Neuronal stem cell (in vitro differentiated cells): ENCODE measurements at regions not wholly inside any gene's neighbourhood (a gene's known extent, or its start where the extent isn't known, plus 50 kb on each side); places are given as distances from the start of the nearest gene placed in this dataset.
"Not testable (repeated sequence)": the region's sequence is repeated elsewhere in the genome, so short reads cannot be mapped to it uniquely, and the experiment has no call there.

Source experiments
- DNase-seq: peaks from one replicate; pipeline ENCODE4 v3.0.0-alpha.2; 2013; ENCODE audit warnings: low spot score
- H2AFZ ChIP-seq: one replicate; pipeline ENCODE4 v1.6.1; 2013; ENCODE audit warnings: mild to moderate bottlenecking, low read length, inconsistent platforms
- H2AK5ac ChIP-seq: 2 replicates; pipeline ENCODE4 v1.6.1; 2013; ENCODE audit warnings: low read depth, mild to moderate bottlenecking, inconsistent platforms, low read length, moderate library complexity, mixed read lengths
- H2BK120ac ChIP-seq: 2 replicates; pipeline ENCODE4 v1.6.1; 2013; ENCODE audit warnings: low read depth, mild to moderate bottlenecking, inconsistent platforms, low read length, moderate library complexity, mixed read lengths
- H2BK12ac ChIP-seq: one replicate; pipeline ENCODE4 v1.6.1; 2013; ENCODE audit warnings: low read length, inconsistent platforms
- H2BK15ac ChIP-seq: 2 replicates; pipeline ENCODE4 v1.6.1; 2013; ENCODE audit warnings: mild to moderate bottlenecking, low read length, inconsistent platforms, mixed read lengths
- H2BK5ac ChIP-seq: one replicate; pipeline ENCODE4 v1.6.1; 2013; ENCODE audit warnings: inconsistent platforms, mild to moderate bottlenecking, low read length, moderate library complexity
- H3K14ac ChIP-seq: one replicate; pipeline ENCODE4 v1.6.1; 2013; ENCODE audit warnings: low read length, inconsistent platforms
- H3K18ac ChIP-seq: 2 replicates; pipeline ENCODE4 v1.6.1; 2013; ENCODE audit warnings: low read length, inconsistent platforms
- H3K23ac ChIP-seq: 2 replicates; pipeline ENCODE4 v1.6.1; 2013; ENCODE audit warnings: low read depth, mild to moderate bottlenecking, mixed read lengths, low read length, inconsistent platforms; ENCODE audit not compliant: poor library complexity
- H3K27ac ChIP-seq: replicated peaks from 3 replicates; pipeline ENCODE4 v1.5.1; 2013; ENCODE audit warnings: low read length, inconsistent platforms
- H3K27me3 ChIP-seq, 3 experiments: 2 replicates each; pipeline ENCODE4 v1.6.1; 2013; ENCODE audit warnings: low read length in 3 of 3, mild to moderate bottlenecking in 2 of 3, inconsistent platforms in 1 of 3, low read depth in 1 of 3, mixed read lengths in 1 of 3, moderate library complexity in 1 of 3; ENCODE audit not compliant: control insufficient read depth in 3 of 3, insufficient read depth in 3 of 3
- H3K36me3 ChIP-seq, 2 donors: replicated peaks in 1 of 2; 2 replicates each; pipeline ENCODE4 v1.6.1; 2013; ENCODE audit warnings: low read length in 2 of 2; ENCODE audit not compliant: control insufficient read depth in 2 of 2, insufficient read depth in 2 of 2
- H3K4ac ChIP-seq: 2 replicates; pipeline ENCODE4 v1.6.1; 2013; ENCODE audit warnings: inconsistent platforms, mild to moderate bottlenecking, low read length, moderate library complexity
- H3K4me1 ChIP-seq, 2 donors: 1 replicate in 1 of 2; 2 replicates in 1 of 2; pipeline ENCODE4 v1.6.1; 2013; ENCODE audit warnings: low read length in 2 of 2, low read depth in 1 of 2; ENCODE audit not compliant: control insufficient read depth in 2 of 2, insufficient read depth in 1 of 2
- H3K4me2 ChIP-seq: one replicate; pipeline ENCODE4 v1.6.1; 2013; ENCODE audit warnings: mild to moderate bottlenecking, low read length, inconsistent platforms; ENCODE audit not compliant: insufficient read depth, poor library complexity, severe bottlenecking
- H3K4me3 ChIP-seq, 2 donors: 2 replicates each; pipeline ENCODE4 v1.5.1; 2013; ENCODE audit warnings: low read length in 2 of 2, mild to moderate bottlenecking in 2 of 2, inconsistent platforms in 1 of 2, moderate library complexity in 1 of 2
- H3K79me1 ChIP-seq: one replicate; pipeline ENCODE4 v1.6.1; 2013; ENCODE audit warnings: low read depth, mild to moderate bottlenecking, inconsistent platforms, low read length, moderate library complexity
- H3K9ac ChIP-seq: one replicate; pipeline ENCODE4 v1.6.1; 2013; ENCODE audit warnings: mild to moderate bottlenecking, low read depth, low read length, inconsistent platforms; ENCODE audit not compliant: poor library complexity
- H3K9me3 ChIP-seq, 2 donors: replicated peaks in 1 of 2; 2 replicates each; pipeline versions ENCODE3 to v1.6.1; 2013; ENCODE audit warnings: low read length in 2 of 2, mild to moderate bottlenecking in 2 of 2, inconsistent platforms in 1 of 2, low read depth in 1 of 2, mixed read lengths in 1 of 2, moderate library complexity in 1 of 2; ENCODE audit not compliant: control insufficient read depth in 2 of 2, insufficient read depth in 1 of 2
- H4K8ac ChIP-seq: one replicate; pipeline ENCODE4 v1.6.1; 2013; ENCODE audit warnings: low read depth, mild to moderate bottlenecking, inconsistent platforms, low read length, moderate library complexity
- H4K91ac ChIP-seq: one replicate; pipeline ENCODE4 v1.6.1; 2013; ENCODE audit warnings: low read length, low read depth, mild to moderate bottlenecking, inconsistent platforms; ENCODE audit not compliant: poor library complexity
- WGBS, 2 donors: extraction: QIAGEN DNeasy Blood & Tissue Kit; methylation state at CpG; one replicate each; pipeline ENCODE4 v1.1.7; 2013; ENCODE audit warnings: missing lambda C conversion rate in 2 of 2, mixed read lengths in 1 of 2; ENCODE audit not compliant: insufficient read length in 2 of 2, insufficient replicate concordance in 1 of 2; ENCODE audit errors: extremely low coverage in 2 of 2; 5-methylcytosine and 5-hydroxymethylcytosine counted together

GRCh38 chrX:103428525-103428924 lies 52.2 kb downstream of the BEX3 start:
- no peak overlapping the region for H3K4ac ChIP-seq
- peaks cover 5 to 7% of the 10 kb centered on the region in 2 donors for H3K4me1 ChIP-seq
- no peak overlapping the region for H4K91ac ChIP-seq
- H3K4me3 ChIP-seq: no peak overlapping the region
- H2BK120ac ChIP-seq: no peak overlapping the region
- no CpG with 5 or more reads among the region's 2 CpGs for WGBS, 2 donors
- H3K79me1 ChIP-seq: no peaks in the 10 kb centered on the region
- H3K9me3 ChIP-seq: no peaks in the 10 kb centered on the region
- H2BK15ac ChIP-seq: no peak overlapping the region
- no peak overlapping the region for H3K4me2 ChIP-seq
- H3K9ac ChIP-seq: no peak overlapping the region
- no peak overlapping the region for H2BK12ac ChIP-seq
- H3K14ac ChIP-seq: no peak overlapping the region
- no peaks in the 10 kb centered on the region for H3K27me3 ChIP-seq
- H3K36me3 ChIP-seq: no peaks in the 10 kb centered on the region
- no peak overlapping the region for H3K27ac ChIP-seq
- H3K18ac ChIP-seq: no peak overlapping the region
- no peak overlapping the region for H2BK5ac ChIP-seq
- no peak for DNase-seq
- no peak overlapping the region for H2AFZ ChIP-seq
- H3K23ac ChIP-seq: no peak overlapping the region
- no peak overlapping the region for H2AK5ac ChIP-seq
- no peak overlapping the region for H4K8ac ChIP-seq

GRCh38 chrX:103429026-103429425 lies 52.7 kb downstream of the BEX3 start:
- no CpG with 5 or more reads among the region's 7 CpGs for WGBS, 2 donors
- not testable (repeated sequence) for H3K79me1 ChIP-seq, H4K8ac ChIP-seq, DNase-seq, H3K9me3 ChIP-seq, H2AFZ ChIP-seq, H3K4me3 ChIP-seq, H3K4ac ChIP-seq, H3K27me3 ChIP-seq, H2AK5ac ChIP-seq, H4K91ac ChIP-seq, H2BK5ac ChIP-seq, H3K4me1 ChIP-seq, H3K18ac ChIP-seq, H3K27ac ChIP-seq, H3K9ac ChIP-seq, H3K4me2 ChIP-seq, H3K36me3 ChIP-seq, H2BK12ac ChIP-seq, H3K14ac ChIP-seq, H2BK120ac ChIP-seq, H3K23ac ChIP-seq, H2BK15ac ChIP-seq

DNA sequence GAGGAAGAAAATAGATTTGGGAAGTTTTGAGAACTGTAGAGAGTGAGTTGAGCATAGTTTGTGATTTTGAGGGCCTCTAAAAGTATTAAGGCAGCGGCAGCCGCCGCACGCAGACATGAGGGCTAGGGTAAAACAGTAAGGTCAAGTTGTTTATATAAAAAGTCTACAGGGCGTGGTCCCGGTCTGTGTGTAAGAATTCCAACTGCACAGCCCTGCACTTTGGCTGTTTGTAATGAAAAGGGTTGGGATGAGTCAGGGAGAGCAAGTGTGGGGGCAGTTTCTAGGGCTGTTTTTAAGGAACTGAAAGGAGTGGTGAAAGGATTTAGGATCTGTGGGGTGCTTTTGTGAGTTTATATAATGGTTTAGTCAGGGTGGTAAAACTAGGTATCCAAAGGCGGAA lies 55.0 kb downstream of the BEX3 start:
- Histone ChIP-seq H3K14ac (no peak overlapping the region), H4K91ac (no peak overlapping the region), H3K23ac (no peak overlapping the region)

GRCh38 chrX:103432841-103433240 lies 56.5 kb downstream of the BEX3 start:
- H3K4me1 ChIP-seq, H3K4me2 ChIP-seq, H2BK5ac ChIP-seq, H3K4me3 ChIP-seq, H2BK12ac ChIP-seq, H3K27me3 ChIP-seq, H3K79me1 ChIP-seq, H2BK120ac ChIP-seq, H3K9ac ChIP-seq, DNase-seq, H3K9me3 ChIP-seq, H2AFZ ChIP-seq, H2BK15ac ChIP-seq, H3K27ac ChIP-seq, H3K14ac ChIP-seq, H4K91ac ChIP-seq, H3K18ac ChIP-seq, H2AK5ac ChIP-seq, H3K23ac ChIP-seq, H4K8ac ChIP-seq, H3K36me3 ChIP-seq, H3K4ac ChIP-seq: not testable (repeated sequence)
- no CpG with 5 or more reads among the region's 5 CpGs for WGBS, 2 donors

More for the DNA sequence above, 55.0 kb downstream of the BEX3 start:
- H3K79me1 ChIP-seq: no peaks in the 10 kb centered on the region
- H2BK120ac ChIP-seq: no peak overlapping the region
- H4K8ac ChIP-seq: no peak overlapping the region
- no peak overlapping the region for H3K4me2 ChIP-seq
- H3K36me3 ChIP-seq: no peaks in the 10 kb centered on the region
- H3K9me3 ChIP-seq: no peaks in the 10 kb centered on the region
- H3K4ac ChIP-seq: no peak overlapping the region
- H3K4me3 ChIP-seq: no peak overlapping the region
- H2BK5ac ChIP-seq: no peak overlapping the region
- no peak overlapping the region for H2BK12ac ChIP-seq
- no CpG with 5 or more reads among the region's 7 CpGs for WGBS, 2 donors
- H2BK15ac ChIP-seq: no peak overlapping the region
- no peak overlapping the region for H3K9ac ChIP-seq
- DNase-seq: no peak
- H2AFZ ChIP-seq: no peak overlapping the region
- no peaks in the 10 kb centered on the region for H3K27me3 ChIP-seq
- no peaks in the 10 kb centered on the region for H3K4me1 ChIP-seq
- no peak overlapping the region for H3K18ac ChIP-seq
- no peak overlapping the region for H3K27ac ChIP-seq
- no peak overlapping the region for H2AK5ac ChIP-seq
